WI38 (cell line): ENCODE measurements at regions not wholly inside any gene's neighbourhood (a gene's known extent, or its start where the extent isn't known, plus 50 kb on each side); places are given as distances from the start of the nearest gene placed in this dataset.

ENCODE experiments used
- H3K4me3 ChIP-seq: 2 replicates; pipeline ENCODE4 v1.5.1; 2011; ENCODE audit warnings: low read depth, mild to moderate bottlenecking, control low read depth, low read length
- CTCF ChIP-seq: IDR thresholded peaks from 2 replicates; pipeline ENCODE4 v1.5.1; 2012; ENCODE audit warnings: low read depth, mild to moderate bottlenecking, control low read depth, low read length

- TF ChIP-seq CTCF = no peak
- no peak overlapping the region for H3K4me3 ChIP-seq
Observed at GRCh38 chr5:73339711-73340110, 108.9 kb downstream of the FOXD1 start.

- TF ChIP-seq CTCF = no peak
- H3K4me3 ChIP-seq = no peak overlapping the region
Observed at GRCh38 chr5:73339051-73339575, 109.5 kb downstream of the FOXD1 start.

- no peak overlapping the region for H3K4me3 ChIP-seq
- no peak for TF ChIP-seq CTCF
Observed at GRCh38 chr5:73338256-73339050, 110.1 kb downstream of the FOXD1 start.

GRCh38 chr5:73337586-73338255, 110.9 kb downstream of the FOXD1 start:
- no peak overlapping the region for H3K4me3 ChIP-seq
- no peak for TF ChIP-seq CTCF

GRCh38 chr5:73336366-73336765, 112.2 kb downstream of the FOXD1 start:
- H3K4me3 ChIP-seq = no peak overlapping the region
- no peak for TF ChIP-seq CTCF

GRCh38 chr5:73333944-73334703, 114.5 kb downstream of the FOXD1 start:
- H3K4me3 ChIP-seq = no peak overlapping the region
- TF ChIP-seq CTCF = no peak

GRCh38 chr5:73330613-73331012, 118.0 kb downstream of the FOXD1 start:
- no peak for TF ChIP-seq CTCF
- H3K4me3 ChIP-seq = no peak overlapping the region
